ENCODE measurements at regions not wholly inside any gene's neighbourhood (a gene's known extent, or its start where the extent isn't known, plus 50 kb on each side); places are given as distances from the start of the nearest gene placed in this dataset.

- 99% methylated on average over 6 of the region's 6 CpGs for WGBS (ENCODE audit: low lambda C conversion rate)
- Histone ChIP-seq H3K36me3 (replicated peaks in 1 of 2; ENCODE audit: control insufficient read depth in 1 of 2, insufficient read depth in 2 of 2, low read length in 1 of 2) (peaks cover 22 to 72% of the 10 kb centered on the region in 2 experiments), H3F3A (replicated peaks; ENCODE audit: insufficient read depth) (no peaks in the 10 kb centered on the region), H4K20me1 (ENCODE audit: insufficient read depth) (no peaks in the 10 kb centered on the region), H3K9ac (no peak overlapping the region), H3K27ac (ENCODE audit: low read depth in 2 of 2, low read length in 1 of 2) (no peak overlapping the region), H3K4me2 (no peak overlapping the region), H3K4me1 (ENCODE audit: control insufficient read depth in 1 of 2, insufficient read depth in 2 of 2, low read depth in 1 of 2, low read length in 1 of 2) (no peaks in the 10 kb centered on the region), H3K79me2 (ENCODE audit: insufficient read depth) (peaks cover 38% of the 10 kb centered on the region), H3K9me2 (no peaks in the 10 kb centered on the region), H3K27me3 (ENCODE audit: insufficient read depth) (no peaks in the 10 kb centered on the region), H3K9me3 (peaks cover 7% of the 10 kb centered on the region; the same call in 1 of the 2 replicates), H3K4me3 (ENCODE audit: low read depth in 2 of 2, low read length in 1 of 2) (no peak overlapping the region), H2AFZ (ENCODE audit: low read depth) (no peak overlapping the region)
- TF ChIP-seq NRF1 (IDR thresholded peaks at IDR 0.05; ENCODE audit: low read depth, low read length) (no peak), USF1 (IDR thresholded peaks at IDR 0.05; ENCODE audit: borderline replicate concordance, low read depth) (no peak), SIN3A (IDR thresholded peaks at IDR 0.05; ENCODE audit: borderline replicate concordance, low read depth, low read length) (no peak), GATA2 (CRISPR knock-in tag; IDR thresholded peaks at IDR 0.05) (no peak), MAX (IDR thresholded peaks at IDR 0.05; ENCODE audit: low read depth) (no peak), EP300 (IDR thresholded peaks at IDR 0.05; ENCODE audit: borderline replicate concordance in 1 of 2, low read depth in 1 of 2, low read length in 1 of 2) (no peak), YY1 (IDR thresholded peaks at IDR 0.05; ENCODE audit: low read depth) (no peak), TCF12 (IDR thresholded peaks at IDR 0.05) (no peak), RCOR1 (IDR thresholded peaks at IDR 0.05; ENCODE audit: low read length) (no peak), ZBTB33 (IDR thresholded peaks at IDR 0.05; ENCODE audit: borderline replicate concordance, low read depth) (no peak), CHD2 (IDR thresholded peaks at IDR 0.05; ENCODE audit: low read length, partially characterized antibody) (no peak), FOSL2 (IDR thresholded peaks at IDR 0.05; ENCODE audit: borderline replicate concordance, low read depth) (no peak), MXI1 (IDR thresholded peaks at IDR 0.05; ENCODE audit: low read depth, low read length) (no peak), FOXM1 (IDR thresholded peaks at IDR 0.05; ENCODE audit: low read depth) (no peak)
- TF ChIP-seq, protein P1, sequence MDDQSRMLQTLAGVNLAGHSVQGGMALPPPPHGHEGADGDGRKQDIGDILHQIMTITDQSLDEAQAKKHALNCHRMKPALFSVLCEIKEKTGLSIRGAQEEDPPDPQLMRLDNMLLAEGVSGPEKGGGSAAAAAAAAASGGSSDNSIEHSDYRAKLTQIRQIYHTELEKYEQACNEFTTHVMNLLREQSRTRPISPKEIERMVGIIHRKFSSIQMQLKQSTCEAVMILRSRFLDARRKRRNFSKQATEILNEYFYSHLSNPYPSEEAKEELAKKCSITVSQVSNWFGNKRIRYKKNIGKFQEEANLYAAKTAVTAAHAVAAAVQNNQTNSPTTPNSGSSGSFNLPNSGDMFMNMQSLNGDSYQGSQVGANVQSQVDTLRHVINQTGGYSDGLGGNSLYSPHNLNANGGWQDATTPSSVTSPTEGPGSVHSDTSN (IDR thresholded peaks at IDR 0.05), result no peak
- TF ChIP-seq, protein P2, sequence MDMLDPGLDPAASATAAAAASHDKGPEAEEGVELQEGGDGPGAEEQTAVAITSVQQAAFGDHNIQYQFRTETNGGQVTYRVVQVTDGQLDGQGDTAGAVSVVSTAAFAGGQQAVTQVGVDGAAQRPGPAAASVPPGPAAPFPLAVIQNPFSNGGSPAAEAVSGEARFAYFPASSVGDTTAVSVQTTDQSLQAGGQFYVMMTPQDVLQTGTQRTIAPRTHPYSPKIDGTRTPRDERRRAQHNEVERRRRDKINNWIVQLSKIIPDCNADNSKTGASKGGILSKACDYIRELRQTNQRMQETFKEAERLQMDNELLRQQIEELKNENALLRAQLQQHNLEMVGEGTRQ (IDR thresholded peaks at IDR 0.05; ENCODE audit: borderline replicate concordance, low read depth, low read length), result no peak
- TF ChIP-seq, protein P3, sequence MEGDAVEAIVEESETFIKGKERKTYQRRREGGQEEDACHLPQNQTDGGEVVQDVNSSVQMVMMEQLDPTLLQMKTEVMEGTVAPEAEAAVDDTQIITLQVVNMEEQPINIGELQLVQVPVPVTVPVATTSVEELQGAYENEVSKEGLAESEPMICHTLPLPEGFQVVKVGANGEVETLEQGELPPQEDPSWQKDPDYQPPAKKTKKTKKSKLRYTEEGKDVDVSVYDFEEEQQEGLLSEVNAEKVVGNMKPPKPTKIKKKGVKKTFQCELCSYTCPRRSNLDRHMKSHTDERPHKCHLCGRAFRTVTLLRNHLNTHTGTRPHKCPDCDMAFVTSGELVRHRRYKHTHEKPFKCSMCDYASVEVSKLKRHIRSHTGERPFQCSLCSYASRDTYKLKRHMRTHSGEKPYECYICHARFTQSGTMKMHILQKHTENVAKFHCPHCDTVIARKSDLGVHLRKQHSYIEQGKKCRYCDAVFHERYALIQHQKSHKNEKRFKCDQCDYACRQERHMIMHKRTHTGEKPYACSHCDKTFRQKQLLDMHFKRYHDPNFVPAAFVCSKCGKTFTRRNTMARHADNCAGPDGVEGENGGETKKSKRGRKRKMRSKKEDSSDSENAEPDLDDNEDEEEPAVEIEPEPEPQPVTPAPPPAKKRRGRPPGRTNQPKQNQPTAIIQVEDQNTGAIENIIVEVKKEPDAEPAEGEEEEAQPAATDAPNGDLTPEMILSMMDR (IDR thresholded peaks at IDR 0.05), result no peak
- no peak for DNase-seq
- ChIA-PET POLR2A (no interaction called here), CTCF (no interaction called here)
Observed at GRCh38 chrX:73992019-73992418, 139.5 kb upstream of the XIST start.

All from SK-N-SH (cell line).